ENCODE measurements at regions not wholly inside any gene's neighbourhood (a gene's known extent, or its start where the extent isn't known, plus 50 kb on each side); places are given as distances from the start of the nearest gene placed in this dataset.

DNA sequence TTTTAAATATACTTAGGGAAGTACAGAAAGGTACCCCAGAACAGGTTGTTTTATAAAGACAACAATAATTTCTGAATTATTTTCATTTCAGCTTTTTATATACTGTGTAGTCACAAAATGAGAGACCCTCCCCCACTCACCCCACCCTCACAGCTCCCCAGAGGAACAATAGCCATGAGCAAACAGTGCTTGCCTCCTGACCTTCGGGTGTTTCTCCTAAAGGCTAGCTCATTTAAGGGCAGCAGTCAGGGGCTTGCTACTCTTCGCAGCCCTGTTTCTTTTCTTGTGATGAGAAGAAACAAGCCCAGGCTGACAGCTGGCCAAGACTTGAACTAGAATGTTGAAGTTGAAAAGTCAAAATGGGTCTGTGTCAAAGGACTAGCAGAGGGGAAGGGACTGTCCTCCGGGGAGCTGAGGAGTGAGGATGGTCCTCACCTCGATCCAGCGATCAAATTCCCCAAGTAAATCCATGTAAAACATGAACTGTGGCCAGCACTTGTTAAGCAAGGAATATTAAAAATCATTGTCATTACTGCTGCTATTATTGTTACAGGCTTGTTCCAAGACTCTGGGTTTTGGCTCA, 133.8 kb upstream of the ARHGAP5 start:
- Histone ChIP-seq H3K27ac (ENCODE audit: low read depth, low read length) (no peak overlapping the region), H3K4me1 (ENCODE audit: insufficient read depth, low read length) (no peaks in the 10 kb centered on the region), H3K4me3 (ENCODE audit: insufficient read depth, low read length) (no peak overlapping the region), H3K36me3 (ENCODE audit: insufficient read depth, low read length) (no peaks in the 10 kb centered on the region), H3K4me2 (ENCODE audit: insufficient read depth, low read length) (no peak overlapping the region), H3K9me3 (ENCODE audit: low read depth, low read length) (no peaks in the 10 kb centered on the region), H2AFZ (ENCODE audit: low read length) (no peak overlapping the region), H4K20me1 (ENCODE audit: insufficient read depth, low read length) (no peaks in the 10 kb centered on the region), H3K27me3 (ENCODE audit: insufficient read depth, low read length) (peaks cover 5% of the 10 kb centered on the region), H3K79me2 (ENCODE audit: insufficient read depth, low read length) (no peaks in the 10 kb centered on the region)
- no peak for DNase-seq (ENCODE audit: insufficient read length, low spot score, missing footprints)
- TF ChIP-seq, protein P1, sequence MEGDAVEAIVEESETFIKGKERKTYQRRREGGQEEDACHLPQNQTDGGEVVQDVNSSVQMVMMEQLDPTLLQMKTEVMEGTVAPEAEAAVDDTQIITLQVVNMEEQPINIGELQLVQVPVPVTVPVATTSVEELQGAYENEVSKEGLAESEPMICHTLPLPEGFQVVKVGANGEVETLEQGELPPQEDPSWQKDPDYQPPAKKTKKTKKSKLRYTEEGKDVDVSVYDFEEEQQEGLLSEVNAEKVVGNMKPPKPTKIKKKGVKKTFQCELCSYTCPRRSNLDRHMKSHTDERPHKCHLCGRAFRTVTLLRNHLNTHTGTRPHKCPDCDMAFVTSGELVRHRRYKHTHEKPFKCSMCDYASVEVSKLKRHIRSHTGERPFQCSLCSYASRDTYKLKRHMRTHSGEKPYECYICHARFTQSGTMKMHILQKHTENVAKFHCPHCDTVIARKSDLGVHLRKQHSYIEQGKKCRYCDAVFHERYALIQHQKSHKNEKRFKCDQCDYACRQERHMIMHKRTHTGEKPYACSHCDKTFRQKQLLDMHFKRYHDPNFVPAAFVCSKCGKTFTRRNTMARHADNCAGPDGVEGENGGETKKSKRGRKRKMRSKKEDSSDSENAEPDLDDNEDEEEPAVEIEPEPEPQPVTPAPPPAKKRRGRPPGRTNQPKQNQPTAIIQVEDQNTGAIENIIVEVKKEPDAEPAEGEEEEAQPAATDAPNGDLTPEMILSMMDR (IDR thresholded peaks at IDR 0.05; ENCODE audit: extremely low read depth, low read depth, low read length): no peak

DNA sequence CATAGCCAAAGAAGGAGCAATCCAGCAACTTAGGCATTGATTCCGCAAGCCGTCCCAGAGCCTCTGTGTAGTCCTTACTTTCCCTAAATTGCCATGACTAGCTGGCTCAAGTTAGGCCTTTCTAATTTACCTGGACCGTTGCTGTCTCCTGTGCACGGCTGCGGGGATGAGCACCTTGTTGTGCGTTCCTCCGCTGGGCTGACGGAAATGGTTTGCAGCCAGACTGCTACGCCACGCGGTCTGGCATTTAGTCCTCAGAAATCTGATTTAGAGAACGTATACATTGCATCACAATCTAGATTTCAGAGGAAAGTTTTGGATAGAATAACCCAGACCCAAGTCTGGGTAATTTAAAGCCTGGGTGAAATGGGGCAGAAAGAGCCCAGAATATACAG, 133.2 kb upstream of the ARHGAP5 start:
- TF ChIP-seq, protein P1 (IDR thresholded peaks at IDR 0.05; ENCODE audit: extremely low read depth, low read depth, low read length): no peak
- H2AFZ ChIP-seq (ENCODE audit: low read length): no peak overlapping the region
- H3K4me3 ChIP-seq (ENCODE audit: insufficient read depth, low read length): no peak overlapping the region
- no peaks in the 10 kb centered on the region for H3K9me3 ChIP-seq (ENCODE audit: low read depth, low read length)
- no peaks in the 10 kb centered on the region for H3K79me2 ChIP-seq (ENCODE audit: insufficient read depth, low read length)
- no peaks in the 10 kb centered on the region for H3K36me3 ChIP-seq (ENCODE audit: insufficient read depth, low read length)
- no peak overlapping the region for H3K27ac ChIP-seq (ENCODE audit: low read depth, low read length)
- no peaks in the 10 kb centered on the region for H3K4me1 ChIP-seq (ENCODE audit: insufficient read depth, low read length)
- no peaks in the 10 kb centered on the region for H4K20me1 ChIP-seq (ENCODE audit: insufficient read depth, low read length)
- H3K4me2 ChIP-seq (ENCODE audit: insufficient read depth, low read length): no peak overlapping the region
- DNase-seq (ENCODE audit: insufficient read length, low spot score, missing footprints): no peak
- H3K27me3 ChIP-seq (ENCODE audit: insufficient read depth, low read length): peaks cover 7% of the 10 kb centered on the region

DNA sequence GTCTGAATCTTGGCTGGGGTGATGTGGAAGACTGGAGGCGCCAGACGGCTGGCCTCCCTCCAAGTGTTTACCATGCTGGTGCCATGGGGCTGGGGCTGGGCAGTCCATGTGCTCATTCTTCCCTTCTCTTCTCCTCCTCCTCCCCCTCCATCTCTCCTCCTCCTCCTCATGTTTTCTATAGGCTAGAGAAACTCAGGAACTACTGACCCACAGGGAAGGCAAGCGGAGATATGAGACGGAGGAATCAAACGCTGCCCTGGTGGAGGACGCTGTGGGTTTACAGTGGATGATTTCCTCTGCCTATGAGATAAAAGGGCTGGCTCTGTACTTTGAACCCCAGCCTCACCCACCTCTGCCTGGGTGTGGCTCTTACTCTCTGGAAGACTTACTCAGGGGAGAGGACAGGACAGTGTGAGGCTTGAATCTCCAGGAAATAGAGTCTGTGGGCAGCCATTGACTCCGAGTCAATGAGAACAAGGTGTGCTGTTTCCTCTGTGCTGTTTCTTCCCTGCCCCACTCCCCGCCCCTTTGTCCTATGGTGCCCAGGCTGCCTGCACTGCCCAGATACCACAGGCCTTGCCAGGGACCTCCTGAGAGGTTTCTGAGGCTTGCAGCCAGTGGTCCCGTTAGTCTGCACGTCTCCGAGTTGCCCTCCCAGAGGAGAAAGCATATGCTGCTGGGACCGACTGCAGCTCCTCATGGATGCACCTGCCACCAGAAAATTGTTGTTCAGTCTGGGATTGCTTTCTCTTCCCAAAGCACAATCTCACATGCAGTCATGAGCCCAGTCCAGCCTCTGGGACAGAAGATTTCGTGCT, 132.6 kb upstream of the ARHGAP5 start:
- Histone ChIP-seq H3K9me3 (ENCODE audit: low read depth, low read length) (no peaks in the 10 kb centered on the region), H3K27me3 (ENCODE audit: insufficient read depth, low read length) (peaks cover 12% of the 10 kb centered on the region), H3K27ac (ENCODE audit: low read depth, low read length) (no peak overlapping the region), H2AFZ (ENCODE audit: low read length) (no peak overlapping the region), H3K4me2 (ENCODE audit: insufficient read depth, low read length) (no peak overlapping the region), H3K4me3 (ENCODE audit: insufficient read depth, low read length) (no peak overlapping the region), H3K79me2 (ENCODE audit: insufficient read depth, low read length) (no peaks in the 10 kb centered on the region), H3K4me1 (ENCODE audit: insufficient read depth, low read length) (no peaks in the 10 kb centered on the region), H4K20me1 (ENCODE audit: insufficient read depth, low read length) (no peaks in the 10 kb centered on the region), H3K36me3 (ENCODE audit: insufficient read depth, low read length) (no peaks in the 10 kb centered on the region)
- TF ChIP-seq, protein P1 (IDR thresholded peaks at IDR 0.05; ENCODE audit: extremely low read depth, low read depth, low read length): no peak
- no peak for DNase-seq (ENCODE audit: insufficient read length, low spot score, missing footprints)

DNA sequence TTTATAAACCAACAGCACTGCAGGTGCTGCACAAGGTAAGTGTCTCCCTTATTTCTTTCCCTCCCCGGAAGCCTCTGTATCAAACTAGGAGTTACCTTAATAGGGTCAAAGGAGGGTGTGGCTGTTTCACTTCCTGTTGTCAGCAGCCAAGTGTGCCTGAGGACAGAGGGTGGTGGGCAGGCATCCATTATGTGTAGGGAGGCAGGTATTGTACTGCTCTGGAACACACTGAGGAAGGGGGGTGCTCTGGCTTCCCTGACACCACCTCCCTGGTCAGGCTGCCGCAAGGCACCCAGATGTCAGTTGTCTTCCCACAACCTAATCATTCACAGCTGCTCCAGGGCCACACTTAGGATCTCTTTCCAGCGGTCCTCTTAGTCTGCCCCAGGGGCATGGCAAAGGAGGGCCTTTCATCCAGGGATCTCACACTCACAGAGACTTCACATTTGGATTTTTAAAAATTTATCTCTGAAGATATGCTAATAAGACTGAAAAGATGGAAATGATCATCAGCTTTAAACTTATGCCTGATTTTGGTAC, 132.0 kb upstream of the ARHGAP5 start:
- H3K36me3 ChIP-seq (ENCODE audit: insufficient read depth, low read length): no peaks in the 10 kb centered on the region
- TF ChIP-seq, protein P1 (IDR thresholded peaks at IDR 0.05; ENCODE audit: extremely low read depth, low read depth, low read length): no peak
- peaks cover 12% of the 10 kb centered on the region for H3K27me3 ChIP-seq (ENCODE audit: insufficient read depth, low read length)

More for the DNA sequence above, 132.0 kb upstream of the ARHGAP5 start:
- H3K4me2 ChIP-seq (ENCODE audit: insufficient read depth, low read length): no peak overlapping the region
- no peaks in the 10 kb centered on the region for H4K20me1 ChIP-seq (ENCODE audit: insufficient read depth, low read length)
- no peak overlapping the region for H2AFZ ChIP-seq (ENCODE audit: low read length)
- no peak for DNase-seq (ENCODE audit: insufficient read length, low spot score, missing footprints)
- no peaks in the 10 kb centered on the region for H3K79me2 ChIP-seq (ENCODE audit: insufficient read depth, low read length)
- no peak overlapping the region for H3K27ac ChIP-seq (ENCODE audit: low read depth, low read length)
- H3K9me3 ChIP-seq (ENCODE audit: low read depth, low read length): no peaks in the 10 kb centered on the region
- no peak overlapping the region for H3K4me3 ChIP-seq (ENCODE audit: insufficient read depth, low read length)
- no peaks in the 10 kb centered on the region for H3K4me1 ChIP-seq (ENCODE audit: insufficient read depth, low read length)
